Neural cell (in vitro differentiated cells): ENCODE measurements at regions not wholly inside any gene's neighbourhood (a gene's known extent, or its start where the extent isn't known, plus 50 kb on each side); places are given as distances from the start of the nearest gene placed in this dataset.

ENCODE experiments used
- H2AFZ ChIP-seq: fragments of 200-600, 300-800 bp; sonication (generic), shearing (Covaris generic); 2 replicates; pipeline ENCODE4 v1.6.0; 2014; ENCODE audit warnings: low read depth, mild to moderate bottlenecking, antibody characterized with exemption, low read length, moderate library complexity
- H3F3A ChIP-seq: fragments of 200-600 bp; shearing (Covaris generic); 2 replicates; pipeline ENCODE4 v1.6.1; 2016; ENCODE audit warnings: mild to moderate bottlenecking, moderate library complexity, mixed read lengths, antibody characterized with exemption, low read length; ENCODE audit not compliant: insufficient read depth, poor library complexity, severe bottlenecking
- H3K27ac ChIP-seq: fragments of 200-600, 300-800 bp; sonication (generic), shearing (Covaris generic); 2 replicates; pipeline ENCODE4 v1.5.1; 2014; ENCODE audit warnings: mild to moderate bottlenecking, low read length, moderate library complexity
- H3K27me3 ChIP-seq: fragments of 300-800, 200-600 bp; sonication (generic), shearing (Covaris generic); 2 replicates; pipeline ENCODE4 v1.6.0; 2014; ENCODE audit warnings: mild to moderate bottlenecking, low read depth, low read length, moderate library complexity; ENCODE audit not compliant: insufficient read depth
- H3K36me3 ChIP-seq: fragments of 300-800, 200-600 bp; sonication (generic), shearing (Covaris generic); 2 replicates; pipeline ENCODE4 v1.5.1; 2014; ENCODE audit warnings: mild to moderate bottlenecking, antibody characterized with exemption, low read length, moderate library complexity; ENCODE audit not compliant: insufficient read depth
- H3K4me2 ChIP-seq: fragments of 300-800, 200-600 bp; sonication (generic), shearing (Covaris generic); 2 replicates; pipeline ENCODE4 v1.6.0; 2014; ENCODE audit warnings: mild to moderate bottlenecking, low read length
- H3K4me3 ChIP-seq: fragments of 300-800, 200-600 bp; sonication (generic), shearing (Covaris generic); 2 replicates; pipeline ENCODE4 v1.5.1; 2014; ENCODE audit warnings: mild to moderate bottlenecking, low read length, moderate library complexity
- H3K79me2 ChIP-seq: fragments of 200-600 bp; shearing (Covaris generic); replicated peaks from 2 replicates; pipeline ENCODE4 v1.6.0; 2014; ENCODE audit warnings: mild to moderate bottlenecking, low read length, moderate library complexity; ENCODE audit not compliant: insufficient read depth
- H3K9ac ChIP-seq: fragments of 300-800, 200-600 bp; sonication (generic), shearing (Covaris generic); 2 replicates; pipeline ENCODE4 v1.6.1; 2016; ENCODE audit warnings: mild to moderate bottlenecking, low read length, mixed read lengths
- H3K9me2 ChIP-seq: fragments of 200-600 bp; shearing (Covaris generic); 2 replicates; pipeline ENCODE4 v1.6.1; 2016; ENCODE audit warnings: mild to moderate bottlenecking, low read length, mixed read lengths; ENCODE audit not compliant: insufficient read depth
- H3K9me3 ChIP-seq: fragments of 200-600, 300-800 bp; sonication (generic), shearing (Covaris generic); 2 replicates; pipeline ENCODE4 v1.6.1; 2016; ENCODE audit warnings: mild to moderate bottlenecking, mixed run types, low read length, moderate library complexity, mixed read lengths
- H4K20me1 ChIP-seq: fragments of 200-600 bp; shearing (Covaris generic); 2 replicates; pipeline ENCODE4 v1.6.1; 2016; ENCODE audit warnings: mild to moderate bottlenecking, mixed run types; ENCODE audit not compliant: insufficient read depth
- CTCF ChIP-seq: fragments of 450-650 bp; IDR thresholded peaks from 2 replicates; pipeline ENCODE4 v1.5.1; 2014; ENCODE audit warnings: antibody characterized with exemption, mild to moderate bottlenecking, moderate library complexity; ENCODE audit not compliant: poor library complexity, severe bottlenecking
- EP300 ChIP-seq: fragments of 450-650 bp; conservative IDR thresholded peaks from 2 replicates; pipeline ENCODE4 v1.6.1; 2014; ENCODE audit warnings: antibody characterized with exemption, mild to moderate bottlenecking, moderate library complexity; ENCODE audit not compliant: poor library complexity, severe bottlenecking
- EZH2 ChIP-seq: fragments of 200-600, 300-800 bp; shearing (Covaris generic), sonication (generic); IDR thresholded peaks from 2 replicates; pipeline ENCODE4 v1.6.1; 2014; ENCODE audit warnings: antibody characterized with exemption, low read length, borderline replicate concordance, mild to moderate bottlenecking; ENCODE audit not compliant: insufficient read depth, poor library complexity, severe bottlenecking
- MXI1 ChIP-seq: fragments of 450-650 bp; conservative IDR thresholded peaks from 2 replicates; pipeline ENCODE4 v1.6.1; 2014; ENCODE audit warnings: antibody characterized with exemption, mild to moderate bottlenecking; ENCODE audit not compliant: poor library complexity, severe bottlenecking
- POLR2AphosphoS5 ChIP-seq: IDR thresholded peaks from 2 replicates; pipeline ENCODE4 v1.6.1; 2012
- RAD21 ChIP-seq: fragments of 450-650 bp; conservative IDR thresholded peaks from 2 replicates; pipeline ENCODE4 v1.6.1; 2014; ENCODE audit warnings: antibody characterized with exemption, mild to moderate bottlenecking, moderate library complexity
- REST ChIP-seq: IDR thresholded peaks from 2 replicates; pipeline ENCODE4 v1.6.1; 2012; ENCODE audit warnings: borderline replicate concordance
- SMC3 ChIP-seq: fragments of 450-650 bp; conservative IDR thresholded peaks from 2 replicates; pipeline ENCODE4 v1.6.1; 2014; ENCODE audit warnings: antibody characterized with exemption, mild to moderate bottlenecking, moderate library complexity; ENCODE audit not compliant: poor library complexity
- TAF1 ChIP-seq: IDR thresholded peaks from 2 replicates; pipeline ENCODE4 v1.6.1; 2012; ENCODE audit warnings: low read depth

GRCh38 chr1:239831577-239832355, 259.9 kb upstream of the FMN2 start:
- no peak overlapping the region for H3K27ac ChIP-seq
- no peak overlapping the region for H3K4me2 ChIP-seq
- TF ChIP-seq EP300 = no peak
- TF ChIP-seq SMC3 = no peak
- TF ChIP-seq REST = no peak
- TF ChIP-seq EZH2 = no peak
- no peak for TF ChIP-seq RAD21
- no peak for TF ChIP-seq POLR2AphosphoS5
- H3K9ac ChIP-seq = no peak overlapping the region
- no peaks in the 10 kb centered on the region for H3K9me3 ChIP-seq
- H3K4me3 ChIP-seq = no peak overlapping the region
- no peaks in the 10 kb centered on the region for H3K9me2 ChIP-seq
- H3F3A ChIP-seq = no peaks in the 10 kb centered on the region
- no peak overlapping the region for H2AFZ ChIP-seq
- no peaks in the 10 kb centered on the region for H3K27me3 ChIP-seq
- no peaks in the 10 kb centered on the region for H3K79me2 ChIP-seq
- H4K20me1 ChIP-seq = no peaks in the 10 kb centered on the region
- H3K36me3 ChIP-seq = no peaks in the 10 kb centered on the region

- no peak overlapping the region for H3K4me2 ChIP-seq
- TF ChIP-seq RAD21 (no peak), SMC3 (no peak), EZH2 (no peak), MXI1 (no peak), EP300 (no peak), POLR2AphosphoS5 (no peak), CTCF (no peak), REST (no peak), TAF1 (no peak)
- H3F3A ChIP-seq = no peaks in the 10 kb centered on the region
- no peaks in the 10 kb centered on the region for H4K20me1 ChIP-seq
- H3K9ac ChIP-seq = no peak overlapping the region
- H3K36me3 ChIP-seq = no peaks in the 10 kb centered on the region
- no peak overlapping the region for H3K27ac ChIP-seq
- H3K4me3 ChIP-seq = no peak overlapping the region
- H3K9me3 ChIP-seq = no peaks in the 10 kb centered on the region
- H3K9me2 ChIP-seq = no peaks in the 10 kb centered on the region
- no peaks in the 10 kb centered on the region for H3K27me3 ChIP-seq
- no peaks in the 10 kb centered on the region for H3K79me2 ChIP-seq
- no peak overlapping the region for H2AFZ ChIP-seq
These were observed 258.0 kb upstream of the FMN2 start for GRCh38 chr1:239833723-239834122.
